CD14-positive monocyte (primary cell): ENCODE measurements at regions not wholly inside any gene's neighbourhood (a gene's known extent, or its start where the extent isn't known, plus 50 kb on each side); places are given as distances from the start of the nearest gene placed in this dataset.

Source experiments
- DNase-seq, 3 donors: peaks; one replicate each; pipeline ENCODE4 v3.0.0-alpha.2; 2011 to 2022
- H2AFZ ChIP-seq: 2 replicates; pipeline ENCODE4 v1.6.0; 2012; ENCODE audit warnings: mild to moderate bottlenecking, low read depth, low read length, inconsistent platforms; ENCODE audit not compliant: insufficient read depth, poor library complexity, severe bottlenecking
- H3K27ac ChIP-seq, 2 donors: 1 replicate in 1 of 2; 2 replicates in 1 of 2; pipeline ENCODE4 v1.5.1; 2012 to 2013; ENCODE audit warnings: low read length in 2 of 2, control low read depth in 1 of 2, inconsistent platforms in 1 of 2, low read depth in 1 of 2, mild to moderate bottlenecking in 1 of 2
- H3K27me3 ChIP-seq, 2 donors: one replicate each; pipeline versions ENCODE4 v1.6.0 to v1.6.1; 2011 to 2013; ENCODE audit warnings: low read length in 2 of 2; ENCODE audit not compliant: control insufficient read depth in 2 of 2, insufficient read depth in 2 of 2
- H3K36me3 ChIP-seq, 2 donors: replicated peaks in 1 of 2; 1 replicate in 1 of 2; 2 replicates in 1 of 2; pipeline versions ENCODE4 v1.5.1 to v1.6.1; 2012 to 2013; ENCODE audit warnings: low read length in 2 of 2, control low read depth in 1 of 2, inconsistent platforms in 1 of 2, mild to moderate bottlenecking in 1 of 2; ENCODE audit not compliant: insufficient read depth in 2 of 2, control insufficient read depth in 1 of 2
- H3K4me1 ChIP-seq, 2 donors: 1 replicate in 1 of 2; 2 replicates in 1 of 2; pipeline versions ENCODE4 v1.5.1 to v1.6.1; 2012 to 2013; ENCODE audit warnings: low read length in 2 of 2, control low read depth in 1 of 2, inconsistent platforms in 1 of 2, mild to moderate bottlenecking in 1 of 2, moderate library complexity in 1 of 2; ENCODE audit not compliant: insufficient read depth in 2 of 2, control insufficient read depth in 1 of 2
- H3K4me2 ChIP-seq: replicated peaks from 2 replicates; pipeline ENCODE3; 2012; ENCODE audit warnings: low read length, moderate library complexity, mild to moderate bottlenecking; ENCODE audit not compliant: poor library complexity, severe bottlenecking; ENCODE audit errors: extremely low read depth
- H3K4me3 ChIP-seq, 3 experiments: fragments of 200-600 bp in 1 of 3; sonication (generic) in 1 of 3; replicated peaks in 1 of 3; 1 replicate in 2 of 3; 2 replicates in 1 of 3; pipeline ENCODE4 v1.5.1; 2011 to 2013; ENCODE audit warnings: low read length in 3 of 3, mild to moderate bottlenecking in 3 of 3, control low read depth in 2 of 3, low read depth in 2 of 3, inconsistent platforms in 1 of 3, moderate library complexity in 1 of 3
- H3K79me2 ChIP-seq: 2 replicates; pipeline ENCODE4 v1.6.0; 2012; ENCODE audit warnings: mild to moderate bottlenecking, control low read depth, inconsistent platforms, low read length, moderate library complexity; ENCODE audit not compliant: insufficient read depth
- H3K9ac ChIP-seq: 2 replicates; pipeline ENCODE4 v1.6.0; 2017; ENCODE audit warnings: low read length, mild to moderate bottlenecking; ENCODE audit not compliant: insufficient read depth, poor library complexity, severe bottlenecking
- H3K9me3 ChIP-seq, 2 donors: replicated peaks in 1 of 2; 1 replicate in 1 of 2; 2 replicates in 1 of 2; pipeline versions ENCODE4 v1.5.1 to v1.6.1; 2012 to 2013; ENCODE audit warnings: low read length in 2 of 2, control low read depth in 1 of 2; ENCODE audit not compliant: control insufficient read depth in 1 of 2, insufficient read depth in 1 of 2
- H4K20me1 ChIP-seq: 2 replicates; pipeline ENCODE4 v1.6.0; 2012; ENCODE audit warnings: mild to moderate bottlenecking, low read length, control low read depth, moderate library complexity; ENCODE audit not compliant: insufficient read depth
- H3K27ac Mint-ChIP-seq, 7 donors: one replicate each; pipeline ENCODE4 v1.8.0; 2020; ENCODE audit warnings: mild to moderate bottlenecking in 7 of 7, mixed read lengths in 7 of 7, moderate library complexity in 6 of 7, inconsistent platforms in 2 of 7
- H3K27me3 Mint-ChIP-seq, 3 donors: one replicate each; pipeline ENCODE4 v1.8.0; 2021 to 2022; ENCODE audit warnings: low read depth in 3 of 3, mild to moderate bottlenecking in 3 of 3, mixed read lengths in 3 of 3, moderate library complexity in 3 of 3, inconsistent platforms in 1 of 3
- H3K36me3 Mint-ChIP-seq, 2 donors: one replicate each; pipeline ENCODE4 v1.8.0; 2020; ENCODE audit warnings: mixed read lengths in 2 of 2, inconsistent platforms in 1 of 2, mild to moderate bottlenecking in 1 of 2
- H3K4me1 Mint-ChIP-seq: one replicate; pipeline ENCODE4 v1.8.0; 2020; ENCODE audit warnings: mild to moderate bottlenecking, mixed read lengths
- H3K4me3 Mint-ChIP-seq, 2 donors: one replicate each; pipeline ENCODE4 v1.8.0; 2020; ENCODE audit warnings: mild to moderate bottlenecking in 2 of 2, mixed read lengths in 2 of 2, moderate library complexity in 1 of 2
- H3K9me3 Mint-ChIP-seq, 7 donors: one replicate each; pipeline ENCODE4 v1.8.0; 2020 to 2022; ENCODE audit warnings: mixed read lengths in 7 of 7, mild to moderate bottlenecking in 6 of 7, moderate library complexity in 6 of 7, inconsistent platforms in 2 of 7
- WGBS: methylation state at CpG from one replicate; pipeline ENCODE4 v1.1.5; 2013; ENCODE audit warnings: missing lambda C conversion rate; ENCODE audit not compliant: insufficient coverage; 5-methylcytosine and 5-hydroxymethylcytosine counted together
- intact Hi-C, 2 donors: fragments of 100-400 bp; cut with micrococcal nuclease; formaldehyde crosslinking; loops; one replicate each; pipeline versions ENCODE4 v1.15.0 to v1.15.1; 2023
- TF ChIP-seq, protein P1 (sequence below): fragments of 200-600 bp; IDR thresholded peaks from one replicate; pipeline ENCODE4 v1.8.0; 2022; ENCODE audit warnings: antibody characterized with exemption, mild to moderate bottlenecking

GRCh38 chr20:58064411-58065010 is 163.9 kb downstream of the ANKRD60 start:
- Histone ChIP-seq H3K79me2 (no peaks in the 10 kb centered on the region), H3K27ac (no peak overlapping the region), H3K4me3 (no peak overlapping the region), H3K4me2 (no peak overlapping the region), H3K27me3 (peaks cover 0 to 2% of the 10 kb centered on the region in 2 donors), H3K9me3 (no peaks in the 10 kb centered on the region), H3K4me1 (no peaks in the 10 kb centered on the region), H3K36me3 (no peaks in the 10 kb centered on the region), H3K9ac (no peak overlapping the region), H4K20me1 (no peaks in the 10 kb centered on the region), H2AFZ (no peak overlapping the region)
- Mint-ChIP-seq H3K4me3 (no peak overlapping the region), H3K36me3 (no peaks in the 10 kb centered on the region), H3K4me1 (no peaks in the 10 kb centered on the region), H3K27ac (no peak overlapping the region), H3K9me3 (peaks cover 0 to 8% (median 4%) of the 10 kb centered on the region in 7 donors), H3K27me3 (peaks cover 2 to 16% (median 10%) of the 10 kb centered on the region in 3 donors)
- intact Hi-C loops, result no loop called here
- TF ChIP-seq, protein P1, sequence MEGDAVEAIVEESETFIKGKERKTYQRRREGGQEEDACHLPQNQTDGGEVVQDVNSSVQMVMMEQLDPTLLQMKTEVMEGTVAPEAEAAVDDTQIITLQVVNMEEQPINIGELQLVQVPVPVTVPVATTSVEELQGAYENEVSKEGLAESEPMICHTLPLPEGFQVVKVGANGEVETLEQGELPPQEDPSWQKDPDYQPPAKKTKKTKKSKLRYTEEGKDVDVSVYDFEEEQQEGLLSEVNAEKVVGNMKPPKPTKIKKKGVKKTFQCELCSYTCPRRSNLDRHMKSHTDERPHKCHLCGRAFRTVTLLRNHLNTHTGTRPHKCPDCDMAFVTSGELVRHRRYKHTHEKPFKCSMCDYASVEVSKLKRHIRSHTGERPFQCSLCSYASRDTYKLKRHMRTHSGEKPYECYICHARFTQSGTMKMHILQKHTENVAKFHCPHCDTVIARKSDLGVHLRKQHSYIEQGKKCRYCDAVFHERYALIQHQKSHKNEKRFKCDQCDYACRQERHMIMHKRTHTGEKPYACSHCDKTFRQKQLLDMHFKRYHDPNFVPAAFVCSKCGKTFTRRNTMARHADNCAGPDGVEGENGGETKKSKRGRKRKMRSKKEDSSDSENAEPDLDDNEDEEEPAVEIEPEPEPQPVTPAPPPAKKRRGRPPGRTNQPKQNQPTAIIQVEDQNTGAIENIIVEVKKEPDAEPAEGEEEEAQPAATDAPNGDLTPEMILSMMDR, result no peak
- 100% methylated on average over 4 of the region's 5 CpGs for WGBS
- DNase-seq, result no peak

- no peak overlapping the region for H3K4me3 Mint-ChIP-seq
- DNase-seq, result no peak
- no peaks in the 10 kb centered on the region for H3K36me3 ChIP-seq
- no peak overlapping the region for H3K27ac ChIP-seq
- H3K36me3 Mint-ChIP-seq, result no peaks in the 10 kb centered on the region
- H3K4me3 ChIP-seq, result no peak overlapping the region
- peaks cover 6 to 13% (median 8%) of the 10 kb centered on the region in 3 donors for H3K27me3 Mint-ChIP-seq
- H3K9ac ChIP-seq, result no peak overlapping the region
- 100% methylated on average over 1 of the region's 1 CpG for WGBS
- intact Hi-C loops, result no loop called here
- H4K20me1 ChIP-seq, result no peaks in the 10 kb centered on the region
- H3K27ac Mint-ChIP-seq, result no peak overlapping the region
- H3K4me1 Mint-ChIP-seq, result no peaks in the 10 kb centered on the region
- peaks cover 0 to 4% of the 10 kb centered on the region in 2 donors for H3K27me3 ChIP-seq
- H2AFZ ChIP-seq, result no peak overlapping the region
- TF ChIP-seq, protein P1, result no peak
- no peaks in the 10 kb centered on the region for H3K9me3 ChIP-seq
- no peaks in the 10 kb centered on the region for H3K79me2 ChIP-seq
- peaks cover 0 to 8% (median 2%) of the 10 kb centered on the region in 7 donors for H3K9me3 Mint-ChIP-seq
- H3K4me2 ChIP-seq, result no peak overlapping the region
- H3K4me1 ChIP-seq, result no peaks in the 10 kb centered on the region
Observed at GRCh38 chr20:58059260-58059544, 169.3 kb downstream of the ANKRD60 start.
